GM04503 (cell line): ENCODE measurements at regions not wholly inside any gene's neighbourhood (a gene's known extent, or its start where the extent isn't known, plus 50 kb on each side); places are given as distances from the start of the nearest gene placed in this dataset.

Experiments
- DNase-seq: peaks from one replicate; pipeline ENCODE4 v3.0.0-alpha.2; 2012; ENCODE audit warnings: low read depth

DNA sequence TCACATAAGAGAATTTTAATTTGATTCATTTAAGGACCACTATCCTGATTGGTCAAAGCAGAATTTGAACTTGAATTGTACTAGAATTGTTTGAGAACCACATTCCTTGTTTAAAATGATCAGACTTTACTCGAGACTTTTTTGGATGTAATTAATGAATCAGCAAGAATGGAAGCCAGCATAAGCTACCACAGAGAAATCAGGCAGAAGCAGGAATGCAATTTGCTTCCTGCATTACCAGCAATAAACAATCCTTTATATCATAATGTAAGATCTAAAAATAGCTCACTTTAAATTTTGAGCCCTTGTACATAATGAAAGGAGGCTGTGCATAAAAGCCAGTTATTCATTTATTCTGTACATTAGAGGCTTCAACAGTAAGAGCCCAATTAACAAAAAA, 119.8 kb upstream of the BACE2 start:
- no peak for DNase-seq

DNA sequence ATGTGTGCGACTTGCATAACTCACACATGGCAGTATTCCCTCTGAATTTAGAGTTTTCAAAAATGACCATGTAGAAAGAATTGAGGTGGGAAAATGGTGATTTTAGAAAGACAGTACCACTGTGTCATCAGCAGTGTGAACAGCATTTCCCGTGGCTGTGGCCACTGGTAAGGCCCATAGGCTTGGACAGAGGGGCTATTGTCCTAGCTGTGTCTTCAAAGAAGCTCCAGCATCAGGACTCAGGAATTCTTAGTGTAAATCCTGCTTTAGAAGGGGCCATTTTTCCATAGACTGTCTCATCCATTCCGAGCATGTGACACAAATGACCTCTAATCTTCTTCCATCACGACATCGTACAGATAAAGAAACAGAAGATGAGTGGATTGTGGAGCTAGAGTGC, 119.3 kb upstream of the BACE2 start:
- no peak for DNase-seq

DNA sequence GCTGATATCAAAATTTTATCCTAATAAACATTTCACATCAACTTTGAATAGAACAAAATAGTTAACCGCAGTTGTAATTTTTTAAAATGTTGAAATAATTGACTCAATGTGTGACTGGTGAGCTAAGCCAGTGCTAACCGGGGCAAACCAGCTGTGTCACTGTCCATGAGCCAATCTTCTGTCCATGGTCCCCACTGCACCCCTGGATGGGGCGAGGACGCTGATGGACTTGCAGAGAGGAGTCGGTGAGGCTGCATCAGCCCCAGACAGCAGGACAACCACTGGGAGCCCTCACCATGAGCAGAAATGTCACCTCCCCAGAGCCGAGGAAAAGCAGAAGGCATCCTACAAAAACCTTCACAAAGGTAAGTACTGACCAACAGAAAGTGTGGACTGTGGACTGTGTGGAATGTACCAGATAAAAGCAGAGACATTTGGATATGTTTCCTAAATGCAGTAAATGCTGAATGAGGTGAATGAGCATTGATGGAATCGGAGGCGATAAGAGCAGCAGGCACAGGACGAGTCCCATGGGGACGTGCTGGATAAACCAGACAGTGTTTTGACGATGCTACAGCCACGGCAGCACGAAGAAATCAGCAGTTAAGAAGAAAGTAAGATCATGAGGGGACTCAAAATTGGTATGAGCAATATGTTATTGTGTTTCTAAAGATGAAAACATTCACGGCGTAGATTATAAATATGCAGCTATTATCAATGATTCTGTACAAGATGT, 115.0 kb upstream of the BACE2 start:
- DNase-seq, result no peak

DNA sequence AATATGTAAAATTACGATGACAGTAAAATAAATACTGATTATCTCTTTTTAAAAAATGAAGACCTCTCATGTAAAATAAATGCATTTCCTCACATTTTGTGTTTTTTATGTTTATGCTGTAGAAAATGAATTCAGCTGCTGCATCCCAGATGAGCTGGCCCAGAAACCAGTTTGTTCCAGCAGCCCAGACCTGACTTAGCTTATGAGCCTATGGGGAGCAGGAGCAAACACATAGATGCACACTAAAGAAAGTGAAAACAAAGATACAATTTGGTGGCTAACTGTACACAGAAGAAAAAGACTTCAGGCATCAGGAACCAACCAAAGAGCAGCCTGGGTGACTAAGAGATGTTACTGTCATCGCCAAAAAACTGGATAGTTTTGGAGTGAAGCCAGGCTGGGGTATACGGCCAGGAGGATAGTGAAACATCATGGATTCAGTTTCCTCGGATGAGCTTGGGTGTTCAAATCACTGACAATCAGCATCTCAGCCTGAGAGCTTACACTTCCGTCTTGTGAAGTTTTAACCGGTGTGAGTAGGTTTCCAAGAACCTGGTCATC, 113.9 kb upstream of the BACE2 start:
- DNase-seq, result no peak

DNA sequence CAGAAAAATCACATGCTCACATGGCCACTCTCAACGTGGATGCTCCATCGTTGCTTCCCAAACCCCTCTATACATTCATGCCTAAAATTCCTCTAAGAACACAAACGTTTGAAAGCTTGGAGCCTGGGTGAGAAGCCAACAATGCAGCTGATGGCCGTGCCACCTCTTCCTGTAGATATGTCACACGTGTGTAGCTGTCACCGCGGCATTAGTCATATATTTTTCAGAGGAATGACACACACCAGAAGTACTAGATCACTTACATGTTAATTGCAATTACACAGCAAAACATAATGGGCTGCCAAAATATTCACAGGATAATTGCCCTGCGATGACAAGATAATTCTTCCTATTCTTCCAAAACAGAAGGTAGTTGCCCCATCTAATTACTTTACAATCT, 112.7 kb upstream of the BACE2 start:
- DNase-seq, result no peak

DNA sequence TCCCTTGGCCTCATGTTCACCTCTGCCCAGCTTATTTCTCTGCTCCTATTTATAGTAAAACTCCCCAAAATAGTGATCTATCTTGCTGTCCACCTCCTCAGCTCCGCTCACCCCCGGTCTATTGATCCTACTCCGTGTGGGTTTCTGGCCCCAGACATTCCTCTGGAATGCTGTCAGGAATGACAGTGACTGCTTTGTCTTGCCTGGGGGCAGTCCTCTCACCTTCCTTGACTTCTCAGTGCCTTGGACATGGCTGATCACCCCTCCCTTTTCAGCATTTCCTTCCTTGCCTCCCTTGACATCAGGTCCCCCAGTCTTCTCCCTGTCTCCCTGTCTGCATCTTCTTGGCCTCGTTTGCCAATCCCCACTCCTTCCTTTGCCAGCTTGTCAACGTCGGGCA, 108.1 kb upstream of the BACE2 start:
- no peak for DNase-seq

DNA sequence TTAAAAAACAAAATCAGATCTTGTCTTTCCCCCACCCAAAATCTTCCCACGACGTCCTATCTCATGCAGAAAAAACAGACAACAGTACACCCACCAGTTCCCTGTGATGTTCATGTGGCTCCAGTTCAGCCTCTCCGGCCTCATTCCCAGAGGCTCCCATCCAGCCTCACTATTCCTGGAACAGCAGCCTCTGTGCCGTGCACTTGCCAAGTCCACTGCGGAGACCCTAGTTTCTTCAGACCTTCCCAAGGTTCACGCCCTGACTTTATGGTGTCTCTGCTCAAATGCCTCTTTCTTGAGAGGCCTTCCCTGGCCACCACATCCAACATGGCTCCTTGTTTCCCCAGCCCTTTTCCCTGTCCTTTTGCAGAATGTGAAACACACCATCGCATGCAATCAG, 106.3 kb upstream of the BACE2 start:
- no peak for DNase-seq

DNA sequence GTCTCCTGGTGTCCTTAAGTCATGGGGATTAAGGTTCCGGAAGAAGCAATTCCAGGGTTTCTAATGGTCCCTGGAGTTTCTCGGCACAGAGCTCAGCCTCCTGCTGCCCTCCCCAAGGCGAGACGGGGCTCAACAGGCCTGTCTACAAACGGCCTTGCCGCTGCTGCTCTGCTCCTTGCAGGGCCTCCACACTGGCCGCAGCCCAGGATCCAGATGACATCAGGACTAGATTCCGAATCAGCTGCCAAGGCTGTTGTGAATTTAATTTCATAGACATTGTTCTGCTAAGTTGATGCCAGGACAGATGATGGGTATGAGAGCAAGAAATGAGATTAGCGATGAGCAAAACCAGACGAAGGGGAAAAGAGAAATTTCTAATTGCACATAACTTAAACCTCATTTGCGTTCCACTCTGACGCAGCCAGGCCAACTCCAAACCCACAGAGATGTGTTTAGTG, 103.6 kb upstream of the BACE2 start:
- DNase-seq, result no peak

DNA sequence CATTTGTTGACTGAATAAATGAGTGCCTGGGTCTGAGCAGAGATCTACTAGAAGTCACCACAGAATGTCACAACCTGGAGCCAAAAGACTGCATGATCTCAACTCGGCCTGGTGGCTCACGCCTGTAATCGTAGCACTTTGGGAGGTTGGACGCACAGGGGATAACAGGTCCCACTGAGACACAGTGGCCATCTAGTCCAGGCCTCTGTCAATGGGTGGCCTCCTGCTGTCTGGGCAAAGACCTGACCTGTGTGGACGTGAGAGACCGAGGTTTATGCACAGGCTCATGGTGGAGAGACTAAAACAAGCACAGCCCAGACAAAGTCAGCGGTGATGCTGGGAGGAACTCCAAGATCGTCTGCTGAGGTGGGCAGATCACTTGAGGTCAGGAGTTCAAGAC, 103.0 kb upstream of the BACE2 start:
- no peak for DNase-seq

DNA sequence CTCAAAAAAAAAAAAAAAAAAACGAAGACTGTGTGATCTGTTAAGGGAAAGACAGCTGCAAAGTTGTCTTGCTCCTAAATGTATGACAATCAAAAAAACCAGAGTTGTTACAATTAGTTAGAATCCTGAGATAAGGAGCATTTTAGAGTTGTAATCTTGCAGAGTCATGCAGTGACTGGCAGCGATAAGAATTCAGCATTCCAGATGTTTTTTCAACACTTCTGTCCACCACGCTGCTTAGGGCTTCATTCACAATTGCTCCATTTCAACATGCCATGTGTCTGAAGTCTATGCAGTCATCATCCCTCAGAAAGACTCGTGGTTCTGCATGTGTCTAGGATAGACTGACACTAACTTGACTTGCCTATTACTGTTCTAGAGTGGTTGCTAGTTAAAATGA, 102.4 kb upstream of the BACE2 start:
- no peak for DNase-seq

DNA sequence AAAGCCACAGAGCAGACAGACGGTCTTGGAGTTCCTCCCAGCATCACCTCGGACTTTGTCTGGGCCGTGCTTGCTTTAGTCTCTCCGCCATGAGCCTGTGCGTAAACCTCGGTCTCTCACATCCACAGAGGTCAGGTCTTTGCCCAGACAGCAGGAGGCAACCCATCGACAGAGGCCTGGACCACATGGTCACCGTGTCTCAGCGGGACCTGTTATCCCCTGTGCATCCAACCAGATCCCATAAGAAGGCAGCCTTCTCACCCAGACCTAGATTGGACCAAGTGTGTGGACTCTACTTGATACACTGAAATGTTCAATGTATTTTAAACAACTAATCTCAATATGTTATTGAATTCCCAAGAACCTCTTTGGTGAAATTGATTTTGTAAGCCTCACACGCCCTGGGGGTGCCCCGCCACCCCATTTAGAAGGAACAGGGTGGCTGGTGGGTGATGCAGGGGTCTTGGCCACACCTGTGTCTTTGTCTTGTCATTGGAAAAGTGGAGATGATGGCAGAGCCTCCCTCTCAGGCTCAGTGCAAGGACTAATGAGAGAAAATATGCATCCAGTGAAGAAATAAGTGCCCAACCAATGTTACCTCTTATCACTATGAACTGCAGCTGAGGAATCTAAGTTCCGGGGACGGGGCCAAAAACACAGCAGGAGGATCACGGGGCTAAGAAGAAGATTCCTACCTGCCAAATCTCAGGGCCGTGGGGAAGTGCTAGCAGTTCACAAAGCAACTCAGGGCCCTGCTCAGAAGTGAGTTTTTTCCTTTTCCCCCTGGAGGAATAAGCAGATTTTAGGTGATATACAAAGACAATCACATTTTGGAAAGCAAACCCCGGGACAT, 101.6 kb upstream of the BACE2 start:
- DNase-seq, result no peak

DNA sequence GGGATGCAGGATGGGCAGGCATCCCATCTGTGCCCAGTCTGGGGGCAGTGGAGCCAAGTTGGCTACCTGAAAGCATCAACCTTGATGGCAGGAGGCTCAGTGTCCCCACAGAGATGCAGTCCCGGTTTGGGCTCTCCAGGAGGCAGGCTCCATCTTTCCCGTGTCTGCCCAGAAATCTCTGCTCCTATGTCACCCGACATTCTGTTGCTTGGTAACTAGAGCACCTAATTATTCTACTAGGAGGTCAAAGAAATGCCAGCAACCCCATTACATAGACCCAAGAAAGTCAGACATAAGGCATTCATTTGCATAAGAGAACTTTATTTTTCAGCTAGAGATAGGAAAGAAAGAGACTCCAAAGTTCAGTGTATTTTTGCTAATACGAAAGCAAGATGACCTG, 100.3 kb upstream of the BACE2 start:
- no peak for DNase-seq

DNA sequence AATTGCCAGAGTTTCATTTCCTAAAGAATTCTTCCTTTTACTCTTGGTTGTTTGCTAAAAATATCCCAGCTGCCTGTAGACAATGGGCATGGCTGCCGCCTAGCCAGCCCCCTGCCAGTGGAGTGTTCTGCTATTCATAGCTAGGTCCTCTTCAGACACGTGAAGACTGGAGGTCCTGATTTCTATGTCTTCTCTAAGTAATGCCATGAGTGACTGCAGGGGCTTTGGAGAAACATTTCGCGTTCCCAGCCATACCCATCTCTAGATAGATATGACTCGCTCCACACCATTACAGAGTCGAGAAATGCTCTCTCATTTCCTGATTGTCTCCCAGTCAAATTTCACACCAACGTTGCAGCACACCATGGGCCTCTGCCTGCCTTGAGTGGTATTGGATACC, 99.5 kb upstream of the BACE2 start:
- DNase-seq, result no peak

DNA sequence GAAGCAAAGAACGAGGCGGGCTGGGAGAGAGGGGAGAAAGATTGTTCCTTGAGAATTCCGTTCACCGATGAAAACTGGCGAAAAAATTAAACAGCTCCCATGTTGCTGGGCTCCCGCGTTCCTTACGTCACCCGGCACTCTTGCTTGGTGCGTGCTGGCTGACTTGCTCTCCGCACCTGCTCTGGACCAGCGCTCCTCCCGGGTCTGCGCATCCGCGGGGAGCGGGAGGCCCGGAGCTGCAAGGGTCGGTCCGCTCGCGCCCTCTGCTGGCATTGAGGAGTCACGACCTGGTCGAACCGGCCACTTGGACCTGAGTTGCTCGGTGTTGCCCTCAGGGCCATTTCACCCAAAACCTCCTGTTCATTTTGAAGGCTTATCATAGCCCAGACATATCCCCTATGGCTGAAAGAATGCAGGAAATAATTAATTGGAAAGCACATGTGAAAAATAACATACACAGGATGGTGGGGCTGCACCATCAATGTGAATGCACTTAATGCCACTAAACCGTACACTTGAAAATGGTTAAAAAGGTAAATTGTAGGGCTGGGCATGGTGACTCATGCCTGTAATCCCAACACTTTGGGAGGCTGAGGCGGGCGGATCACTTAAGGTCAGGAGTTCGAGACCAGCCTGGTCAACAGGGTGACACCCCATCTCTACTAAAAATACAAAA, 98.9 kb upstream of the BACE2 start:
- no peak for DNase-seq

DNA sequence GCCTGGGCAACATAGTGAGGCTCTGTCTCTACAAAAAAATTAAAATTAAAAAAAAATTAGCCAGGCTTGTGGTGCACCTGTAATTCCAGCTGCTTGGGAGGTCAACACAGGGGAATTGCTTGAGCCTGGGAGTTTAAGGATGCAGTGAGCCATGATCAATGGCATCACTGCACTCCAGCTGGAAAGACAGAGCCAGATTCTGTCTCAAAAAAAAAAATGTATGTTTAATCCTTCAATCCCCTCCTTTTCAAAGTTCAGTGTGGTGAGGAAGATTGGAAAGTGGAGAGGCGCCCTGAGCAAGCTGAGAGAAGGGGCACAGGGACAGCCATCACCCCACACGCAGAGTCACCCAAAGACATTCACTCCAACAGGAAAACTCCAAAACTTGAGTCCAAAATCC, 97.7 kb upstream of the BACE2 start:
- DNase-seq, result no peak

DNA sequence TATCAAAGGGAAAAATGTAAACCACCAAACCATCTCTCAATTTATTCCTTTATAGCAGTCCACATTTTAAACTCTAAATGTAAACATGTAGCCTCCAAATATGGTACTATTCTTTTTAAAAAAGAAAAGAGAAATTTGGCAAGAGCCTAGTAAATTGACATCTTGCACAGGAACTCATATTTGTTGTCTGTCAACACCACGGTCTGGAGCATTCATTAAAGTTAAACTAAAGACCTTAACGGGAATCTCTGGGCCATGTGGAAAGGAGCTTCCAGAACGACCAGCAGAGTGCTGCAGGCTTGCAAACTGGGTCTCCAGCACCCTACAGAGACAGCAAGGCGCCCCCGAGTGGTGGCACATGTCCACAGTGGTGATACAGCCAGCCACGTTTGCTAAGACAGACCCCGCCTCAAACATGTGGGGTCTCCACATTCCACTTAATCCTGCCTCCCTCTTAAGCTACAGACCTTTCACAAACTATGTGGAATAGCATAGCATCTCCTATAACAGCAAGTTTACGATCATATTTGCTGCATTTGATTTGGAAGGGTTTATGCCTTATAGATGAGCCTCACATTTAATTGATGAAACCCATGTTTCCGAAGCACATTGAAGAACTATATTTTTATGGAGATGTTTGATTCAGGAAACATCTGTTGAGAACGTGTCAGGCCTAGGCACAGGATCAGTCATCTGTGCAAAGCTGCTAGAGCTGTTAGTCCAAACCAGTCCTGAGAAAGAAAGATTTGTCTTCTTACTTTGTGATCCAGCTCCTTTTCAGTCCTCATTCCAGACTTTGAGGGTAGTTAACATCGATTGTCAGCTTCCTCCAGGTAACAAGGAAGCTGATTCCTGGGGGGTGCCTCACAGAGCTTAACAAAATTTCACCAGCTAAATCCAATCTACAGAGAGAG, 96.4 kb upstream of the BACE2 start:
- DNase-seq, result no peak

DNA sequence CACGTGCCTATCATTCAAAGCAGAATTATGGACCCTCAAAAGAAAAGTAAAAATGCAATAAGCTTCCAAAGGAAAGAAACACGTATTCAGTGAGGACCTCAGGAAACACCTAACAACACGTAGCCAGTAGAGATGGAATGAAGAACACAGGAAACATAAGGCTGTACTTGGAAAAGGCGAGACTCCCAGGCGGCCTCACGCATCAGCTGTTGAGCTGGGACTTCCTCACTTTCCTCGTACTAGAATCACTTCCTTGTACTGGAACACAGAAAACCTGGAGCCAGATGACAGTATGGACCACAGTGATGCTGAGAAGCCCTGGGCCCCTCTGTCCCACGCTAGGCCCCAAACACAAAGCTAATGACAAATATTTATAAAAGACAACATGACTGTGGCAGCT, 94.4 kb upstream of the BACE2 start:
- DNase-seq, result no peak

DNA sequence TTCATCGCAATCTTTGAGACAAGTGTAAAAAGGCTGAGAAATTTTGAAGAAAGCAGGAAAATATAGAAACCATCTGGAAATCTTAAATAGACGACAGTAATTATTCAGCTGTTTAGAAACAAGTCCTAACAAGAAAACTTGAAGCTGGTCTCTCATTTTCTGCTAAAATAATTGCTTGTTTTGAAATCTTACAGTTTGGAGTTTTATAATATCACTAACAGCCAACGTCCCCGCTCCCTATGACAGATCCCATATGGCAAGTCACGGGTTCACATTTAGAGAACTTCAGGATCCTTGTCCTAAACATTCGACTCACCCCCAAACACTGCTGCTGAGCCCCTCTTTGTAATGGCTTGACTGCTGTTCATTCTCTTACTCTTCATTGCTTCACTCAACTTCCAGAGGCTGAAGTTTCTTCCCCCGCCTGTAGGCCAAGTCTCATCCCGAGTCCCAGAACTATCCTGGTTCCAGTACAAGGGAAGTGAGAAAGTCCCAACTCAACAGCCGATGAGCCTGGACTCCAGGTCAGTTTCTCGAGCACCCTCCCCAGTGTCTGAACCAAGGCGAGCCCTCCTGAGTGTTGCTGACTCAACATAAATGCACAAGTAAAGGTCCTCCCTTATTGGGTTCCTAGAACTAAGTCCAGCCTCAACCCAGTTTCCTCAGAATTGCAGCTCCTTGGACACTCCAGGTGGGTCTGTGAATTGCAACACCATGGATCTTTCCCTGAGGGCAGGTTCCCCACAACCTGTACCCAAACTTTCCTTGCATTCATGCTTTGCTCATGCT, 93.4 kb upstream of the BACE2 start:
- no peak for DNase-seq

DNA sequence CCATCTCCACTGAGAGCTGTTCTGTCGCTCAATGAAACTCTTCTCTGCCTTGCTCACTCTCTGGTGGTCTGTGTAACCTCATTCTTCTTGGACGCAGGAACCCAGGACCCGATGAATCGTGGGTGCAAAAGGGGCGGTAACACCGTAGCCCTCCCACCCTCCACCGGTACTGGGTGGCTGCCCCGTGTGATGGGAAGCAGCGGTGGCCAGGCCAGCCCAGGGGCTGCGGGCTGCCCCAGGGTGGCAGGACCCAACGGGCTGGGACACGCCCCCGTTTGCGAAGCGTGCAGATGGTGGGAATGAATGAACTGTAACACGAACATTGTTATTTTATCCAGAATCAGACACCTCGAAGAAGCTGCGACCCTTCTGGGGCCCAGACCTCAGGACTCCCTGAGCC, 92.3 kb upstream of the BACE2 start:
- no peak for DNase-seq

DNA sequence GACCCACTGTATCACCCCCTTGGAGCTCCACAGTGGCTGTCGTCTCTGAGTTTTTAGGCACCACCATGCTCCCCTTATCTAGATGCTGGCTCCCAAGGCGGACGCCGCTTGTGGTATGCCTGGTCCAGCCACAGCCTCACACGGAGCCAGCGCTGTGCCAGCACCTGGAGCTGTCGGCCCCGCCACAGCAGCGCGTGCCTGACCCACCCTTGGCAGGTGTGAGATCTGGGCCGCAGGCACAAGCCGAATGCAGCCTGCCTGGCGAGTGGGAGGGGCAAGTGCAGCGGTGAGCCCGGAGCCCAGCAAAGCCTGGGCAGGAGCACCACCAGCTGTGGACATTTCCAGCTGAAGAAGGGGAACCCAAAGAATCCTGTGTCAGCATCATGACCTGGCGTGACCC, 91.9 kb upstream of the BACE2 start:
- DNase-seq, result no peak

DNA sequence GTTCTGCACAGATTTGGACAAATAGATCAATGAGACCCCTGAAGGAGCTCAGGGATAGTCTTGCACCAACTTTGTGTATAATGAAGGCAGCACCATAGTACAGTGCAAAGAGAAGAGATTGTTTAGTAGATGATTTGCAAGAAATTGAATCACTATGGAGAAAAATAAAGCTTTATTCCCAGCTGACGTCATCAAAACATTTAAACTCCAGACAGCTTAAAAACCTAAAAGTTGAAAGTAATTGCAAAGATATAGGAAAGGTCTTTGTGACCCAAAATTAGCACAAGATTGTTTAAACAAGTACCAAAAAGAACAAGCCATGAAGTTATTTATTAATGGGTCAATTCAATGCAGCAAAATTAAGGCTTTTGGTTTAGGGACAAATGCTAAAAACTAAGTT, 88.8 kb upstream of the BACE2 start:
- DNase-seq, result no peak
